Transverse colon (tissue), 4 donors: ENCODE measurements at regions not wholly inside any gene's neighbourhood (a gene's known extent, or its start where the extent isn't known, plus 50 kb on each side); places are given as distances from the start of the nearest gene placed in this dataset.

Experiments
- DNase-seq: peaks from one replicate; pipeline ENCODE4 v3.0.0-alpha.2; 2019
- H3K27ac ChIP-seq, 4 donors: fragments of 200-600 bp; sonication (generic); 2 replicates each; pipeline ENCODE4 v1.5.1; 2016 to 2018; ENCODE audit warnings: inconsistent platforms in 4 of 4
- H3K27me3 ChIP-seq: fragments of 200-600 bp; sonication (generic); 2 replicates; pipeline ENCODE4 v1.5.1; 2017; ENCODE audit warnings: inconsistent platforms
- H3K36me3 ChIP-seq, 4 donors: fragments of 200-600 bp; sonication (generic); 2 replicates each; pipeline ENCODE4 v1.5.1; 2017 to 2019; ENCODE audit warnings: inconsistent platforms in 4 of 4
- H3K4me1 ChIP-seq, 4 donors: fragments of 200-600 bp; sonication (generic); 2 replicates each; pipeline ENCODE4 v1.5.1; 2017 to 2020; ENCODE audit warnings: inconsistent platforms in 4 of 4
- H3K4me3 ChIP-seq, 4 donors: fragments of 200-600 bp; sonication (generic); 1 replicate in 1 of 4; 2 replicates in 3 of 4; pipeline versions ENCODE4 v1.5.1 to v1.6.1; 2017 to 2019; ENCODE audit warnings: inconsistent platforms in 4 of 4
- H3K9me3 ChIP-seq, 2 donors: fragments of 200-600 bp; sonication (generic); 2 replicates each; pipeline ENCODE4 v1.5.1; 2017 to 2019; ENCODE audit warnings: inconsistent platforms in 2 of 2
- CTCF ChIP-seq, 5 experiments: fragments of 200-600 bp in 3 of 5; fragments of 450-650 bp in 2 of 5; sonication (generic) in 3 of 5; IDR thresholded peaks; 1 replicate in 2 of 5; 2 replicates in 3 of 5; pipeline ENCODE4 v1.5.1; 2016 to 2017; ENCODE audit warnings: antibody characterized with exemption in 5 of 5, inconsistent platforms in 3 of 5, mild to moderate bottlenecking in 2 of 5, moderate library complexity in 1 of 5
- EP300 ChIP-seq: sonication (generic); formaldehyde crosslinking; IDR thresholded peaks from one replicate; pipeline ENCODE4 v1.6.1; 2017; ENCODE audit warnings: antibody characterized with exemption, low read depth
- POLR2A ChIP-seq: fragments of 450-650 bp; IDR thresholded peaks from one replicate; pipeline ENCODE4 v1.6.1; 2016; ENCODE audit warnings: antibody characterized with exemption, mild to moderate bottlenecking, moderate library complexity
- POLR2AphosphoS5 ChIP-seq, 3 donors: sonication (generic); formaldehyde crosslinking; IDR thresholded peaks; one replicate each; pipeline ENCODE4 v1.6.1; 2016; ENCODE audit warnings: antibody characterized with exemption in 3 of 3
- WGBS, 2 donors: methylation state at CpG; one replicate each; pipeline ENCODE4 v1.1.5; 2018; ENCODE audit warnings: low coverage in 1 of 2; 5-methylcytosine and 5-hydroxymethylcytosine counted together
- in situ Hi-C, 4 donors: fragments of 200-750 bp; cut with MboI; loops; one replicate each; pipeline versions ENCODE4 v1.15.0 to v1.15.1; 2017; ENCODE audit warnings: low sequenced_read_pairs in 3 of 4, low pct_ligation_motif_present in 1 of 4, low pct_unique_long_range_greater_than_20kb in 1 of 4
- intact Hi-C: fragments of 100-400 bp; cut with DNase I; formaldehyde crosslinking; loops from one replicate; pipeline ENCODE4 v1.15.1; 2023; ENCODE audit warnings: low total_unique reads

GRCh38 chr15:45794304-45794703, 159.5 kb downstream of the SQOR start:
- Histone ChIP-seq H3K4me1 (peaks cover 0 to 19% (median 3%) of the 10 kb centered on the region in 4 donors), H3K4me3 (no peak overlapping the region), H3K9me3 (no peaks in the 10 kb centered on the region), H3K36me3 (no peaks in the 10 kb centered on the region), H3K27ac (no peak overlapping the region), H3K27me3 (no peaks in the 10 kb centered on the region)
- no peak for DNase-seq
- TF ChIP-seq CTCF (IDR thresholded peaks at IDR 0.05) (no peak), EP300 (no peak), POLR2AphosphoS5 (IDR thresholded peaks at IDR 0.05) (no peak), POLR2A (no peak)
- in situ Hi-C loops, result no loop called here
- intact Hi-C loops, result no loop called here

- TF ChIP-seq CTCF (IDR thresholded peaks at IDR 0.05) (no peak), POLR2A (no peak)
- WGBS, 2 donors, result 35 to 38% methylated on average over 1 to 6 of the region's 6 CpGs
- H3K27ac ChIP-seq, result no peak overlapping the region
Measured at GRCh38 chr15:45794712-45795439, 160.0 kb downstream of the SQOR start.

GRCh38 chr15:45795440-45796069, 160.7 kb downstream of the SQOR start:
- DNase-seq, result peak; percentile 48
- H3K36me3 ChIP-seq, result no peaks in the 10 kb centered on the region
- H3K4me3 ChIP-seq, result no peak overlapping the region
- TF ChIP-seq CTCF (IDR thresholded peaks at IDR 0.05), result peak; percentile 49 to 78 (median 58)
- TF ChIP-seq POLR2AphosphoS5 (IDR thresholded peaks at IDR 0.05), result no peak
- no peaks in the 10 kb centered on the region for H3K9me3 ChIP-seq
- 9 to 18% methylated on average over 3 of the region's 3 CpGs for WGBS, 2 donors
- H3K27me3 ChIP-seq, result no peaks in the 10 kb centered on the region
- intact Hi-C loops (no loop called here), in situ Hi-C loops (no loop called here)
- no peak overlapping the region for H3K27ac ChIP-seq
- H3K4me1 ChIP-seq, result peaks cover 0 to 19% (median 3%) of the 10 kb centered on the region in 4 donors

More at GRCh38 chr15:45794712-45795439, 160.0 kb downstream of the SQOR start:
- no peak for DNase-seq
- H3K9me3 ChIP-seq, result no peaks in the 10 kb centered on the region
- in situ Hi-C loops, result no loop called here
- peaks cover 0 to 19% (median 3%) of the 10 kb centered on the region in 4 donors for H3K4me1 ChIP-seq
- no peaks in the 10 kb centered on the region for H3K36me3 ChIP-seq
- intact Hi-C loops, result no loop called here
- no peak overlapping the region for H3K4me3 ChIP-seq
- no peaks in the 10 kb centered on the region for H3K27me3 ChIP-seq

GRCh38 chr15:45796433-45796832, 161.6 kb downstream of the SQOR start:
- H3K4me1 ChIP-seq, result peaks cover 0 to 19% (median 3%) of the 10 kb centered on the region in 4 donors
- H3K27ac ChIP-seq, result no peak overlapping the region
- H3K4me3 ChIP-seq, result no peak overlapping the region
- H3K36me3 ChIP-seq, result no peaks in the 10 kb centered on the region
- H3K9me3 ChIP-seq, result no peaks in the 10 kb centered on the region
- in situ Hi-C loops (no loop called here), intact Hi-C loops (no loop called here)
- DNase-seq, result peak; percentile 23
- no peak for TF ChIP-seq POLR2AphosphoS5 (IDR thresholded peaks at IDR 0.05)
- 39 to 60% methylated on average over 1 to 3 of the region's 3 CpGs for WGBS, 2 donors
- no peaks in the 10 kb centered on the region for H3K27me3 ChIP-seq
